Esophagus squamous epithelium (tissue), 5 donors: ENCODE measurements at regions not wholly inside any gene's neighbourhood (a gene's known extent, or its start where the extent isn't known, plus 50 kb on each side); places are given as distances from the start of the nearest gene placed in this dataset.

Experiments
- DNase-seq: peaks from one replicate; lab custom pipeline; 2025; lab: John Stamatoyannopoulos, UW
- H3K27ac ChIP-seq, 4 donors: fragments of 200-600 bp; sonication (generic); one replicate each; pipeline ENCODE4 v1.5.1; 2016 to 2019; ENCODE audit warnings: mild to moderate bottlenecking in 1 of 4
- H3K27me3 ChIP-seq, 4 donors: fragments of 200-600 bp; sonication (generic); 1 replicate in 3 of 4; 2 replicates in 1 of 4; pipeline versions ENCODE4 v1.5.1 to v1.6.0; 2017 to 2021; ENCODE audit warnings: antibody characterized with exemption in 1 of 4
- H3K36me3 ChIP-seq, 3 donors: fragments of 200-600 bp; sonication (generic); one replicate each; pipeline ENCODE4 v1.5.1; 2016 to 2019
- H3K4me1 ChIP-seq, 3 donors: fragments of 200-600 bp; sonication (generic); one replicate each; pipeline ENCODE4 v1.5.1; 2017 to 2019
- H3K4me3 ChIP-seq, 4 donors: fragments of 200-600 bp; sonication (generic); 1 replicate in 3 of 4; 2 replicates in 1 of 4; pipeline ENCODE4 v1.5.1; 2016 to 2019; ENCODE audit warnings: mild to moderate bottlenecking in 2 of 4, moderate library complexity in 1 of 4
- H3K9me3 ChIP-seq, 3 donors: fragments of 200-600 bp; sonication (generic); one replicate each; pipeline ENCODE4 v1.5.1; 2016 to 2019
- CTCF ChIP-seq, 6 experiments: fragments of 450-650 bp in 4 of 6; fragments of 200-600 bp in 2 of 6; sonication (generic) in 2 of 6; IDR thresholded peaks; one replicate each; pipeline ENCODE4 v1.5.1; 2016 to 2019; ENCODE audit warnings: antibody characterized with exemption in 6 of 6, mild to moderate bottlenecking in 4 of 6, moderate library complexity in 4 of 6
- POLR2A ChIP-seq, 4 donors: fragments of 450-650 bp; IDR thresholded peaks; one replicate each; pipeline ENCODE4 v1.6.1; 2017; ENCODE audit warnings: antibody characterized with exemption in 4 of 4, mild to moderate bottlenecking in 4 of 4, moderate library complexity in 3 of 4
- WGBS, 2 donors: methylation state at CpG; one replicate each; pipeline ENCODE4 v1.1.5; 2018; 5-methylcytosine and 5-hydroxymethylcytosine counted together
- intact Hi-C: fragments of 100-400 bp; cut with DNase I; formaldehyde crosslinking; loops from one replicate; pipeline ENCODE4 v1.15.0; 2022
- donor health status: DM: yes; HTN: yes; CAD: no.

- Histone ChIP-seq H3K36me3 (no peaks in the 10 kb centered on the region), H3K9me3 (no peaks in the 10 kb centered on the region), H3K4me3 (no peak overlapping the region), H3K4me1 (no peaks in the 10 kb centered on the region), H3K27me3 (peaks cover 0 to 3% (median 0%) of the 10 kb centered on the region in 4 donors), H3K27ac (no peak overlapping the region)
- intact Hi-C loops = no loop called here
- no peak for DNase-seq
- TF ChIP-seq CTCF (IDR thresholded peaks at IDR 0.05) (no peak), POLR2A (IDR thresholded peaks at IDR 0.05) (no peak)
- WGBS, 2 donors = 73 to 76% methylated on average over 7 of the region's 7 CpGs
Measured at GRCh38 chr16:5480431-5481195, 383.0 kb upstream of the EEF2KMT start.

GRCh38 chr16:5479926-5480325 lies 382.3 kb upstream of the EEF2KMT start:
- Histone ChIP-seq H3K9me3 (no peaks in the 10 kb centered on the region), H3K36me3 (no peaks in the 10 kb centered on the region), H3K27ac (no peak overlapping the region), H3K4me1 (no peaks in the 10 kb centered on the region), H3K27me3 (peaks cover 0 to 3% (median 0%) of the 10 kb centered on the region in 4 donors), H3K4me3 (no peak overlapping the region)
- intact Hi-C loops = no loop called here
- TF ChIP-seq CTCF (IDR thresholded peaks at IDR 0.05) = no peak
- TF ChIP-seq POLR2A (IDR thresholded peaks at IDR 0.05) = no peak
- 22 to 29% methylated on average over 2 of the region's 3 CpGs for WGBS, 2 donors
- no peak for DNase-seq

- TF ChIP-seq CTCF (IDR thresholded peaks at IDR 0.05) = no peak
- TF ChIP-seq POLR2A (IDR thresholded peaks at IDR 0.05) = no peak
- Histone ChIP-seq H3K9me3 (no peaks in the 10 kb centered on the region), H3K4me1 (no peaks in the 10 kb centered on the region), H3K27me3 (peaks cover 0 to 7% (median 0%) of the 10 kb centered on the region in 4 donors), H3K4me3 (no peak overlapping the region), H3K36me3 (no peaks in the 10 kb centered on the region), H3K27ac (no peak overlapping the region)
- intact Hi-C loops = no loop called here
- DNase-seq = no peak
- 67 to 74% methylated on average over 7 of the region's 7 CpGs for WGBS, 2 donors
Measured at GRCh38 chr16:5478036-5478435, 380.4 kb upstream of the EEF2KMT start.

GRCh38 chr16:5477251-5477650 lies 379.7 kb upstream of the EEF2KMT start:
- H3K27me3 ChIP-seq = peaks cover 0 to 15% (median 0%) of the 10 kb centered on the region in 4 donors
- H3K36me3 ChIP-seq = no peaks in the 10 kb centered on the region
- intact Hi-C loops = no loop called here
- no peak overlapping the region for H3K4me3 ChIP-seq
- 64 to 74% methylated on average over 6 of the region's 6 CpGs for WGBS, 2 donors
- no peak overlapping the region for H3K27ac ChIP-seq
- no peaks in the 10 kb centered on the region for H3K9me3 ChIP-seq
- no peak for DNase-seq
- TF ChIP-seq CTCF (IDR thresholded peaks at IDR 0.05) (no peak), POLR2A (IDR thresholded peaks at IDR 0.05) (no peak)
- no peaks in the 10 kb centered on the region for H3K4me1 ChIP-seq

GRCh38 chr16:5472552-5472951 lies 375.0 kb upstream of the EEF2KMT start:
- H3K36me3 ChIP-seq = no peaks in the 10 kb centered on the region
- H3K27me3 ChIP-seq = peaks cover 0 to 30% (median 0%) of the 10 kb centered on the region in 4 donors
- H3K9me3 ChIP-seq = no peaks in the 10 kb centered on the region
- DNase-seq = no peak
- no peaks in the 10 kb centered on the region for H3K4me1 ChIP-seq
- WGBS, 2 donors = 20 to 42% methylated on average over 7 of the region's 7 CpGs
- intact Hi-C loops = no loop called here
- TF ChIP-seq POLR2A (IDR thresholded peaks at IDR 0.05) = no peak
- TF ChIP-seq CTCF (IDR thresholded peaks at IDR 0.05) = no peak
- no peak overlapping the region for H3K4me3 ChIP-seq
- no peak overlapping the region for H3K27ac ChIP-seq
